ENCODE measurements at regions not wholly inside any gene's neighbourhood (a gene's known extent, or its start where the extent isn't known, plus 50 kb on each side); places are given as distances from the start of the nearest gene placed in this dataset.

GRCh38 chr13:59352600-59352999 lies 811.1 kb downstream of the DIAPH3 start:
- TF ChIP-seq CTCF (conservative IDR thresholded peaks at IDR 0.05; ENCODE audit: low read depth, low read length) (no peak), EZH2 (IDR thresholded peaks at IDR 0.05; ENCODE audit: low read length, unreplicated experiment) (no peak)
